ENCODE measurements at regions not wholly inside any gene's neighbourhood (a gene's known extent, or its start where the extent isn't known, plus 50 kb on each side); places are given as distances from the start of the nearest gene placed in this dataset.
"Not testable (repeated sequence)": the region's sequence is repeated elsewhere in the genome, so short reads cannot be mapped to it uniquely, and the experiment has no call there.

DNA sequence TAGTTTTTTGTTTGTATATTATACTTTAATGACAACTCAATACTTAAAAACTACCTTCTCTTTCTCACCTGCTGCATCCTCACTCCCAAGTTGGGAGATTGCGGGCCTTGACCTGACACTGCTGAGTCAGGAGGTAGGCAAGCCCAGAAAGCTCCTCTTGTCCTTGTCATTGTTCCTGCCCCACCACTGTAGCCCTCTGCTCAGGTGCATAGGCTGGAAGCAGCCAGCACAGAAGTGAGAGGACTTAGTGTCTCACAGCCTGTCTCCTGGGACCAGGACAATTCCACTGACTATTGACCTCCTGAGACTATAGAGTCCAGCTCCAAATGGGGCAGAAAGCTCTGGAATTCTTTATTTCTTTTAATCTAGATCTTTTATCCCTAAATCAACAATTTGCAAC lies 123.5 kb upstream of the NDP start:
- DNase-seq (ENCODE audit: low spot score), result no peak

DNA sequence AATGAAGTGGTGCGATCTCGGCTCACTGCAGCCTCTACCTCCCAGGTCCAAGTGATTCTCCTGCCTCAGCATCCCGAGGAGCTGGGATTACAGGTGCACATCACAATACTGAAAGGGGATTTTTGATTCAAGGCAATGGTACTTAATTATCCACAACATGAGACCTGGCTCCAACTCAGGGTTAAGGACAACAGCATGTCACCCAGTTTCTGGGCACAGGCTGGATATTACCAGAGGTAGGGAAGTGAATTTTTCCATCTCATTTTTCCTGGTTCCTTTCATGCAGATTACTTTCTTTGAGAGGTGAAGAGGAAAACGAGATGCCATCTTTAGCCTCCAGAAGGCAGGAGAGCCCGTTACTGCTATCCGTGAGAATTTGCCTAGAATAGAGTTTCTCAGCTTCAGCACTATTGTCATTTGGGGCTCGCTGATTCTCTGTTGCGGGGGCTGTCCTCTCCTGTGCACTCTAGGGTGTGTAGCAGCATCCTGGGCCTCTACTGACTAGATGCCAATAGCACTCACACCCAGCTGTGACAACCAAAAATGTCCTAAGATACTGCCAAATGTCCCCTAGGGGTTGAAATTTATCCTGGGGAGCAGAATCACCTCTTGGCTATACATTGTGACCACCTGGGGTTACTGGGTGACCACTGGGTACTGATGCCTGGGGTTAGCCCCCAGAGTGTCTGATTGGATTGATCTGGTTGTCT lies 121.8 kb upstream of the NDP start:
- DNase-seq (ENCODE audit: low spot score), result no peak

DNA sequence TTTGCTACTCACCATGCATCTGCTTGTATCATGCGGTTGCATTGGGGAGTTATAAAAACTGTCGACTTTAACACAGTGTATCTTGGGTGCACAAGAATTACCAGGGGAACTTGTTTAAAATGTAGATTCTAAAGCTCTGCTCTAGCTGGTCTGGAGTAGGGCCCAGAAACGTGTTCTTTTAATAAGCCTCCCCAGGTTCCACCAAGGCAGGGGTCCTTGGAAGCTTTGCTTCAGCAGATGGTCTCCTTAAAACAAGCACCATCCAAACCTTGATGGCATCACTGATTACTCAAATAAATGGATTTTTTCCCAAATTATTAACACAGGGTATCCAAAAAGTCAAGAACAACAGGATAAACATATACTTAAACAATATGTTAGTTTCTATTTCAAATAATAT lies 120.2 kb upstream of the NDP start:
- DNase-seq (ENCODE audit: low spot score), result no peak

DNA sequence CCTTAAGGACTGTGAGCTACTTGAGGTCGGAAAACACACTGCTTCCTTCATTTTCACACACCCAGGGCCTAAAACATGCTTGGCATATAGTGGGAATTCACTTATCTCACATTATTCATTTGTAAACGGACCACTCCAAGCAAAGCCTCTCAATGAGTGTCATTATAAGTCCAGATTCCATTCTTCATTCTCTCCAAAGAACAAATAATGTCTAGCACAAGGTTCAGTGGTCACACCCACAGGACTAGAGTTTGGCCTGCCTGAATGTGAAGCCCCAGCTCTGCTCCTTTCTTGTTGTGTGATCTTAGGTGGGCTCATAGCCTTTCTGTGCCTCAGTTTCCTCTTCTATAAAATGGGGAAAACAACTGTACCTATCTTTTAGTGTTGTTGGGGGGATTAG lies 119.6 kb upstream of the NDP start:
- no peak for DNase-seq (ENCODE audit: low spot score)

DNA sequence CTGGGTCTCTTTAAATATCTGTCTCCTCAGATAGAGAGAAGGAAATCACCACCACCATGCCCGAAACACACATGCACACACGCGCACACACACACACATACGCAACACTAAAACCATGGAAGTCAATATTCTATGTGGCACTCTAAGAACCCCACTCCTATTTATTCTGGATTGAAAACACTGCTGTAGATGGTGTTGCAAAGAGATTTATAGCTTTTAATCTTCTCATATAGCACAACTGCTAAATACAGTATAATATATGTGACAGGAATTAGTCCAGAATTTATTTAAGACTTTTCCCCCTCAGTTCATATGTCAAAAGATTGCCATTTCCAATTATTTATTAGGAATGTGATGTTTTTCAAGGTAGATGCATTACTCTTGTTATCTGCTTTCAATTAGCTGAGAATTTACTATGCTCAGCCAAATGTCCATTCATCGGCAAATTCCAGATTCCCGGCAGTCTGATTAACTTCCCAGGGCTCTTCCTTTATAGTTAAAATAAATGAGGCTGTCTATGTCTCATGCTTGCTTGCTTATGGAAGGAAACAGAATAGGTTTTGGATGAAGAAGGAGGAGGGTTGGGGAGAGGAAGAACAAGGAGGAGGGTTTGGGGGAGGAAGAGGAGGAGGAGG lies 115.4 kb upstream of the NDP start:
- no peak for DNase-seq (ENCODE audit: low spot score)

DNA sequence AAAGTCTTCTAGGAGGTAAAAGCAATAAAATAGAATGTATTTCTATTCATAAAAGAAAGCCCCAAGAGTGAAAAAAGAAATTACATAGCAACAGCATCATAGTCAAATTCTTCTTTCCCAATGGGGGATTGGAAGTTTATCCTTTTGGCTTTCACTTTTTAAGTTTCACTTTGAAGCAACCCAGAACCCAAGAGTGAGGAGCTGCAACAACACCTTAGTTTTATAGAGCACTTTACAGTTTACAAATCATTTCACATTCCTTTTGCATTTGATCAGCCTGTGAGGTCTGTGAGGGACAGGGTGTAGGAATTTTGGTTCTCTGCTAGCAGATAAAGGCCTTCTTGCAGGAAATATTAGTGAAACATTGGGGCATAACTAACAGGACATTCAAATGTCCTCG lies 112.0 kb upstream of the NDP start:
- DNase-seq (ENCODE audit: low spot score), result no peak

DNA sequence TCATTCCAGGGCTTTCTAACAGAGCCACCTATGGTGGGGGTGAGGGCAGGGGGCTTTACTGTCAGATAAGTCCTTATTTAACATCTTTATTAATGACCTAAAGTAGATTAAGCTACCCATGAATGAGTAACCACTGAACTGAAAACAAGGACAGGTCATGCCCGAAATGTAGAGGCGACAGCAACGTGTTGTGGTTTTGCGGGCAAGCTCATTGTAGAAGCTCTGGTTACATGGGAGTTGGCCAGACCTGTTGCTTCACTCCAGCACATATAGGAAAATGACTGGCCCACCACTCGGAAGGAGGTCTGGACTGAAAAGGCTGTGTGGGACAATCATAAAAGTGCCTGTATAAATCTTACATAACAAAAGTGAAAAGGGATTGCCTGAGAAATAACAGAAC lies 109.6 kb upstream of the NDP start:
- no peak for DNase-seq (ENCODE audit: low spot score)

DNA sequence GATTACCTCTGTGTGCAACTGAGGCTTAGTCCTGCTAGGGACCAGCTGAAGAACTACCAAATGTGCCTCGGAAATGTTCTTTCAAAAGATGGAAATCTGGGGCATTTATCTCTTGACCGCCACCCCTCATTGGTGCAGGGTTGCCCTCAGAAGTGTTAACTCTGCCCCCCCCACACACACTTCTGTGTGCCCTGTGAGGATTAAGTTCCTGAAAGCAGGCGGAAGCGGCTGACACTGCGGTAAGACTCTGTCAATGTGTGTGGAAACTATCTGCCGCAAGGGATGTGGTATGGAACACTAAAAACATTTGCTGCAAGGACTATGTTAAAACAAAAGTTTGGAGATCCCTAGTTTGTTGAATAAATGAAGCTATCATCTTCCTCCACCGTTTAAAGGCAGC lies 106.9 kb upstream of the NDP start:
- DNase-seq (ENCODE audit: low spot score), result no peak

DNA sequence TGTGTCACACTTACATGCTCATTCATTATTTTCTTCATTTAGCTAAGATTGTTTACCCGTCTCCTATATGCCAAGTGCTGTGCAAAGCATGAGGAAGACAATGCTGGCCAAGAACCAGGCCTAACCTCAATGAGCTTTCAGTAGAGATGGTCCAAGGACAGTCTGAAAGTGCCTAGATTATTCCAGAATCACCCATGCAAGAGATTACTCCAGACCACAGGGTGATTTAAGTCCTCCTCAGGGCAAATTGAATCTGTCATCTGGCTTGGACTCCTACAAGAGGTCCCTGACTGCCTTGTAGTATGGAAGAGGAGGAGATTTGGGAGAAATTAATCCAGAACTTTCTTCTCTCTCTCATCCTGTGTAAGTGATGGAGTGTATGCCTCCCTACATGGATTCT lies 99.4 kb upstream of the NDP start:
- no peak for DNase-seq (ENCODE audit: low spot score)

DNA sequence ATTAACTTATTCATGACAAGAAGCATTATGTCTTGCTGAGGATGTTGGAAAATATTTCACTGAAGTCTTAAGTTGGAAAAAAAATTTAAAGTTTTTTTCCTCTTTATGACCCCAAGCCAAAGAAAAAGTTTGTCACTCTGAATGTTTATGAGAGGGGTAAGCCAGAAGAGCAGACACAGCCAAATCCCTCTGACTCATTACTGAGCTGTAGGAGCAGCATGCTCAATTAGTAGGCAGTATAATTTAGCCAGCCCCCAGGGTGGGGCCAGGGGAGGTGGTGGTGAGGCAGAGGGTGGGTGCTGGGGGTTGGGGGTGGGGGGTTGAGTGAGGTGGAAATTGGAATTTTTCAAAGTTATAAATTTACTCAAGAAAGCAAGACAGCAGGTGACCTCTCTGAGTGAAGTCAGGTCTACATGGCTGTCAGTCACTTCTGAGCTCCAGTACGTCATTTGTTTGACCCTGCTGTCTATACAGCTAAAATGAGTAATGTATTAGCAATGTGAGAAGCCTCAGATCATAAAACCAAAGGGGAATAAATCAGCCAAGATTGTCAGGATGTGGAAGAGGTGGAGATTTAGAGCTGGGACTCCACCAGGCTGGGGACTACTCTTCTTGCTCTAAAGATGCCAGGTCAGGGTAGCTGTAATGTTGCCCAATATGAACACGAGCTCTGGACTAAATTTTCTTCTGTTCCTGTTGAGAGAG lies 98.8 kb upstream of the NDP start:
- peak; percentile 1 for DNase-seq (ENCODE audit: low spot score)

DNA sequence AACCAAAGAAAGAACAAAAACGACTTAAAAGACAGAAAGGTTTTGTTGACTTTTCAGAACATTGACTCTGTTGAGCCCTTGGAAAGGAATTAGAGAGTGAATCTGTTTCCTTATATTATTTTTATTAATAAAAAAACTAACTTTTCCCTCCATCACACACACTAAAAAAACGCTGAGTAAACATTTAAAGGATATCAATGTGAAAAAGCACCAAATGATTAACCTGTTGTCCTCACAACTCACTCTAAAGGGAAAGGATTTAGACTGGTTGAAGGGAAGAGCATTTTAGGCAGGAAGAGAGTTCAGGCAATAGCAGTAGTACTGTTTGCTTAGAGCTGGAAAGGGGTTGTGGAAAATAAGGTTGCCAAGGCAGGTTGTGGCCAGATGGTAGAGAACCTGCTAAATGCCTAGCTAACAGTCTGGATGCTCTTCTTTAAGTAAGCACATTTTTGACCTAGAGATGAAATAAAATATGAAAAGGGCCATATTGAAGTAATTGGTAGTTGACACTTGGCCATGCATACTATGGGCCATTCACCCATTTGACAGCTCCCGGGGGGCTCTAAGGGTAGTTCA lies 98.0 kb upstream of the NDP start:
- no peak for DNase-seq (ENCODE audit: low spot score)

DNA sequence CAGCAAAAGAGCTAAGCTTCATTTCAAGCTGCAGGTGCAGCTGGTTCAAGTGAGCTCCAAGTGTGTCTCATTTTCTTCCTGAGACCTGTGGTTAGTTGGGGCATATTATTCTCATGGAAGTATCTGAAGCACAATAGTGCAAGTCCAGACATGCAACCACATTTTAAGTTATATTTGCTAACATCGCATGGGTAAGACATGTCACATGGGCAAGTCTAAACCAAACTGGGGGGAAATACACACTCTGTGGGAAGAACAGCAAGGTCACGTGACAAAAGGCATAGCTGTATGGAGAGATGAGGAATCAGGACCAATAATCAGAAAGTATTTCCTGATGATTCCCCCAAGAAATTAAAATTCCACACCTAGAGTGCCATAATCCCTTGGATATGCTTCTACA lies 94.9 kb upstream of the NDP start:
- no peak for DNase-seq (ENCODE audit: low spot score)

DNA sequence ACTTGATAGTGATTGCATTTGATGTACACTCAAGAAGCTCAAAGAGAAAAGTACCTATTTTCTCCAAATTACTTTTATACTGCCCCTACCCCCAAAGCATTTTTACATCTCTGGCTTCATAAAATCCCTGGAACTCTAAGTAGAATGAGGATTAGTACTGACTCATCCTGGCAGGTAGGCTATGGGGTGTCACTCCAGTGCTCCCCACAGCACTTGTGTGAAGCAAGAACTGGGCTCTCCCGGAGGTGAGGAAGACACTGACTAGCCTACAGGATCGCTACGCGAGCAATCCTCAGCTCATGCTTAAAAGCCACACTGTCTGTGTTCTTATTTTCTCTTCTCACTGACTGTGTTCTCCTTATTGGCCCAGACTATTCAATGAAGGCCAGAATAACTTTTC lies 90.4 kb upstream of the NDP start:
- DNase-seq (ENCODE audit: low spot score), result no peak

DNA sequence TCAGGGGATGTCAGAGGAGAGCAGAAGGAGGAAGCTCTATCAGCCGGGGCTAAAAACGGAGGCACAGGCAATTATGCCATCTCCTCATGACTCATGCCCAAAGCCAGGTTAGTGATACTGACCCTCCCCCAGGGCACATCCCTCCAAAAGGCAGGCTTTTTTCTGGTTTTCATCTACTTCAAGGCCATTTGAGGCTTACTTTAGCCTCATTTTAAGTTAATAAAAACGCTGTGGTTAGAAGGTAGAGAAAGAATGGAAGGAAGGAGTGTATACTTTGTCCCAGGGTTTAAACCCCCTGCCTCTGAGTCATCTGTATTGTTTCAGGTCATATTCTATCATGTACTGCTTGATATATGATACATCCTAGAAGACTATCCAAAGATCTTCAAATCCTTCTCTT lies 89.7 kb upstream of the NDP start:
- no peak for DNase-seq (ENCODE audit: low spot score)

DNA sequence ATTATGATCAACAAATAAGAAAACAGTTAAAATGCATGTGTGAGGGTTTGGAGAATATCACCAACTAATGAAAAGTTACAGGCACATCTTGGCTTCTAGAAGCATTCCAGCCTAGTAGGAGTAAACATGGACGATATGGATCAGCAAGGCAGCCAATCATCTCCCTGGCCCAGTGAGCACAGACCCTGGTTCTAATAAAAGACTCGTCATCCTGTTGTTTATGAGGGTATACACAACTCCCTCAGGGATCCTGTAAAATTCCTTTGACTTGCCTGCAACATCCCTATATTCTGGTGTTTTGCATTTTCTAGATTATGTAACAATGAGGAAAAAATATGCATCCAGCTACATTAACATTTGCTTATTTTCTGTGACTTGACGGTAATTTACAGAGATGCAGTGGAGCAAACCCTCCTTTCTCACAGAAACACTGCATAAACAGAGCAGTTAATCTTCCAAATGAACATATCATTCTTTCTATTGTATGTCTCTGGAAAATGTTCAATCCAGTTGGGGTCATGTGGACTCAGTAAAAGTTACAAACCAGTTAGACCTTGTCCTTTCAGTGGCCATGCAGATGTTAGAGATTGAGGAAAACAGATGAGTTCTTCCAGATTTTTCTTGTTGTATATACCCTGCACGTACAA lies 88.9 kb upstream of the NDP start:
- no peak for DNase-seq (ENCODE audit: low spot score)

DNA sequence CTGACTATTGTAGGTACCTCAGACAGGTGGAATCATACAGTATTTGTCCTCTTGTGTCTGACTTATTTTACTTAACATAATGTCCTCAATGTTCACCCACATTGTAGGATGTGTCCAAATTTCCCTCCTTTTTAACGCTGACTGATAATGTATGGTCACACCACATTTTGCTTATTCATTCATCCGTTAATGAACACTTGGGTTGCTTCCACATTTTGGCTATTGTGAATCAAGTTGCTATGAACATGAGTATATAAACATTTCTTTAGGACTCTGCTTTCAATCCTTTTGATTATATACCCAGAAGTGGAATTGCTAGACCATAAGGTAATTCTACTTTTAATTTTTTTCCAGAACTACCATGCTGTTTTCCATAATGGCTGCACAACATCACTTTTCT lies 87.0 kb upstream of the NDP start:
- no peak for DNase-seq (ENCODE audit: low spot score)

DNA sequence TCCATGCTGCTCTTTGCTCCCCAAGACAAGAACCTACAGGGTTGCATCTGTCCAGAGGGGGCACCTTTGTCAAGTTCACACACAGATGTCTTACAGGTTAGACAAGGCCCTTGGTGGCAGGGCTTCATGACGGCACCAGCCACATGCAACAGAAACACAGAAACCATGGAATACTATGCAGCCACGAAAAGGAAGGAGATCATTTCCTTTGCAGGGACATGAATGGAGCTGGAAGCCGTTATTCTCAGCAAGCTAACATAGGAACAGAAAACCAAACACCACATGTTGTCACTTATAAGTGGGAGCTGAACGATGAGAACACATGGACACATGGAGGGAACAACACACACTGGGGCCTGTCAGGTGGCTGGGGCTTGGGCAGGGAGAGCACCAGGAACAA lies 85.1 kb upstream of the NDP start:
- DNase-seq (ENCODE audit: low spot score), result no peak

DNA sequence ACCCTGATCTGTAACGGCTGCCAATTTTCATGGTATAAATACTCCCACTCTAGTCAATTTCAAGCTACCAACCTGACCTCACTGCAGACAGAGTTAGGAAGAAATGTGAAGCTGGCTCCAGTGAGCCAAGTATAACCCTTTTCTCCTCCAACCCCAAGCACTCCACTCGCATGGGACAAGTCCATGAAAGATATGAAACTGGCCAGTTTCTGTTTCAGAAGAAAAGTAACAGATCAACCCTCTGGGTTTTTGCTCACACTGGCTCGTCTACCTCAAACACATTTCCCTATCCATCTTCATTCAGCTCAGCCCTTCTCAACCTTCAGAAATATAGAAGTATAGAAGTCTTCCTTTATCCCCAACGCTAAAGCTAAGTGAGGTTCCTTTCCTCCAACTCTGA lies 82.4 kb upstream of the NDP start:
- no peak for DNase-seq (ENCODE audit: low spot score)

DNA sequence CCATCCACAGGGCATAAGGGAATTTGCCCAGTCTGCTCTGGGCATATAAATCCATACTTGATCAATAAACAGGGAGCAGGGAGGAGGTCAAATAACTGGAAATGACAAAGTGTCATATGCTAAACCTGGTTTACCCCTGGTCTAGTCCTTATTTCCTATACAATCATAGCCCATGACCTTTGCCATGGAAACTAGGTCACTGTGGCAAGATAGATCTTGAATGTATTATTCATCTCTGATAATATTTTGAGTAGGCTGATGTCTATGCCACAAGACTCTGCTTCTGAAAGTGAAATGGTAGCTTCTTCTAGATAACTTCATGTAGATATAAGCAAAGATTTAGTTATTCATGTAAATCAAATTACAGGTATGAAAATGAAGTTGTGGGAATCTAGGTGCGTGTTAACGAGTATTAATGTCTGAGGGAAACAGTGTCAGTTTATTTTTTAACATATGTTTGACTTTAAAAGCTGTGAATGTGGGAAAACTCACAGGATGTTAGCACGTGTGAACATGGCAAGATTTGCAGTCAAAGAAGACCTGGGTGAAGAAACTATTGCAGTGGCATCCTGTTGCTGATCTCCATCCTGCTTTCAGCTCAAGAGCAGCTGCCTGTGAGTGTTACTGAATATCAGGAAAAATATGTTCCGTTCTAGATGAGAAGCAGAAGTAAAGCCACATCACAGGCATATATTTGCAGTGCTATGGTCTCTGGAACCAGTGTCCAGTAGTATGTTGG lies 81.8 kb upstream of the NDP start:
- no peak for DNase-seq (ENCODE audit: low spot score)

DNA sequence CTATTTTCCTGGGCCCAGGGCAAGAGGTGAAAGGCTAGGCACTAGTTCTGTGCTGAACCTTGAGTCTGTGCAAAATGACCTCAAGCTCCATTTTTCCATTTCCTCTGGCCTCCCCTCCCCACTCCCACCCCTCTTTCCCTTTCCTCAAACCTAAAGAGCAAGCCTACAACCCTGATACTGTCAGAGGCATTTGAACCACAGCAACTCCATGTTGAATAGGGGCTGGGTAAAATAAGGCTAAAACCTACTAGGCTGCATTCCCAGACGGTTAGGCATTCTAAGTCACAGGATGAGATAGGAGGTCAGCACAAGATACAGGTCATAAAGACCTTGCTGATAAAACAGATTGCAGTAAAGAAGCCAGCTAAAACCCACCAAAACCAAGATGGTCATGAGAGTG lies 71.9 kb upstream of the NDP start:
- DNase-seq (ENCODE audit: low spot score), result not testable (repeated sequence)

DNA sequence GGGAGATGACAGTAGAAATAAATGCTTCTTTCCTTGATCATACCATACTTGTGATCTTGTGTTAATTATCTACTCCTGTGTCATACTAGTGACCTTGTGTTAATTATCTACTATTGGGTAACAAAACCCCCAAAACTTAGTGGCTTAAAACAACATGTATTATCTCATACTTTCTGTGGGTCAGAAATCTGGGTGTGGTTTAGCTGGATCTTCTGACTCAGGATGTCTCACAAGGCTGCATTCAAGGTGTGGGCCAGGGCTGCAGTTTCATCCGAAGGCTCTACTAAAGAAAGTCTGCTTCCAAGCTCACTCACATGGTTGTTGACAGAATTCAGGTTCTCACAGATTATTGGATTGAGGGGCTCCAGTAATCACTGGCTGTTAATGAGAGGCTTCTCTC lies 70.3 kb upstream of the NDP start:
- no peak for DNase-seq (ENCODE audit: low spot score)

DNA sequence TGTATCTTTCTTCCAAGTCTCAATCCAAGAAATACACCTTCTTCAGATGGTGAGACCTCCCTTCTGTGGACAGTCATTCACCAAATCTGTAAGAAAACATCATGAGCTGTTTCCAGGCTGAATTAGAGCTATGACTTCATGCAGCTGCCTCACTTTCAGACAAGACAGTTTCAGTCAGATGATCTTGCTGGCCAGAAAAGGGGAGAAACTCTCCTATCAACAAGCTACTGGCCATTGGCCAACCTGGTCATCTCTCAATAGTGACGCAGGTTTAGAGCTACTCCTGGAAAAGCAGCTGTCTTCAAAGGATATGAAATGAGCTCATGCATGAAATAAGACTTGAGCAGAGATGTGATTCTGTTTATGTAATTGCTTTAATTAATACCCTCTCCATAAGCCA lies 69.6 kb upstream of the NDP start:
- no peak for DNase-seq (ENCODE audit: low spot score)
